ENCODE measurements at regions not wholly inside any gene's neighbourhood (a gene's known extent, or its start where the extent isn't known, plus 50 kb on each side); places are given as distances from the start of the nearest gene placed in this dataset.

GRCh38 chr2:47259829-47260228 is 83.5 kb upstream of the CALM2 start:
- no peak for DNase-seq
- H3K9me3 ChIP-seq: no peaks in the 10 kb centered on the region; the same call in 1 of the 2 replicates
- TF ChIP-seq, protein P1, sequence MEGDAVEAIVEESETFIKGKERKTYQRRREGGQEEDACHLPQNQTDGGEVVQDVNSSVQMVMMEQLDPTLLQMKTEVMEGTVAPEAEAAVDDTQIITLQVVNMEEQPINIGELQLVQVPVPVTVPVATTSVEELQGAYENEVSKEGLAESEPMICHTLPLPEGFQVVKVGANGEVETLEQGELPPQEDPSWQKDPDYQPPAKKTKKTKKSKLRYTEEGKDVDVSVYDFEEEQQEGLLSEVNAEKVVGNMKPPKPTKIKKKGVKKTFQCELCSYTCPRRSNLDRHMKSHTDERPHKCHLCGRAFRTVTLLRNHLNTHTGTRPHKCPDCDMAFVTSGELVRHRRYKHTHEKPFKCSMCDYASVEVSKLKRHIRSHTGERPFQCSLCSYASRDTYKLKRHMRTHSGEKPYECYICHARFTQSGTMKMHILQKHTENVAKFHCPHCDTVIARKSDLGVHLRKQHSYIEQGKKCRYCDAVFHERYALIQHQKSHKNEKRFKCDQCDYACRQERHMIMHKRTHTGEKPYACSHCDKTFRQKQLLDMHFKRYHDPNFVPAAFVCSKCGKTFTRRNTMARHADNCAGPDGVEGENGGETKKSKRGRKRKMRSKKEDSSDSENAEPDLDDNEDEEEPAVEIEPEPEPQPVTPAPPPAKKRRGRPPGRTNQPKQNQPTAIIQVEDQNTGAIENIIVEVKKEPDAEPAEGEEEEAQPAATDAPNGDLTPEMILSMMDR (IDR thresholded peaks at IDR 0.05; ENCODE audit: low read depth, low read length): no peak
- no peaks in the 10 kb centered on the region for H3K36me3 ChIP-seq
- H3K27me3 ChIP-seq: no peaks in the 10 kb centered on the region
- H3K4me3 ChIP-seq (ENCODE audit: low read depth, low read length): no peak overlapping the region
- peaks cover 11% of the 10 kb centered on the region for H3K4me1 ChIP-seq

DNA sequence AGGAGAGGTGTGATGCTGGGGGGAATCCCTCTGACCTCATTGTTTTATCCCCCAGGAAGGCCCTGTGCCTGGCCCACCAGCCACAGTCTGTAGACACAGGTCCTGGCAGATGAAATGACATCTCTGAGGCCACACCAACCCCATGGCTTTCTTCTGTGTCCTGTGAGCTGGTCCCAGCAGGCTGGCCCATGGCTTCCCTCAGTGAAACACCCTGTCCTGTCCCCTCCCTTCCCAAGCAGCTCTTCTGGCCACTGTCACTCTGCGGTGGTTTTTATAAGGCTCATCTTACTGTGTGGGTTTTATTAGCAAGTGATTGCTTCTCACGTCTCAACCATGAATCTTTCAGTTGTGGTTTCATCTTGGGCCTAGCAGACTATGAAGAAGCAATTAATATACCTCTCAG is 81.6 kb upstream of the CALM2 start:
- no peak for DNase-seq
- TF ChIP-seq, protein P1 (IDR thresholded peaks at IDR 0.05; ENCODE audit: low read depth, low read length): no peak
- Histone ChIP-seq H3K27me3 (no peaks in the 10 kb centered on the region), H3K4me1 (peaks cover 6% of the 10 kb centered on the region), H3K4me3 (ENCODE audit: low read depth, low read length) (no peak overlapping the region), H3K36me3 (no peaks in the 10 kb centered on the region), H3K9me3 (no peaks in the 10 kb centered on the region; the same call in 1 of the 2 replicates)

GRCh38 chr2:47256416-47257087 is 80.2 kb upstream of the CALM2 start:
- TF ChIP-seq, protein P1 (IDR thresholded peaks at IDR 0.05; ENCODE audit: low read depth, low read length): no peak
- Histone ChIP-seq H3K36me3 (no peaks in the 10 kb centered on the region), H3K4me3 (ENCODE audit: low read depth, low read length) (no peak overlapping the region), H3K27me3 (no peaks in the 10 kb centered on the region), H3K4me1 (peaks cover 6% of the 10 kb centered on the region), H3K9me3 (no peaks in the 10 kb centered on the region; the same call in 1 of the 2 replicates)
- DNase-seq: no peak

GRCh38 chr2:47255794-47256193 is 79.5 kb upstream of the CALM2 start:
- Histone ChIP-seq H3K36me3 (no peaks in the 10 kb centered on the region), H3K4me3 (ENCODE audit: low read depth, low read length) (no peak overlapping the region), H3K27me3 (no peaks in the 10 kb centered on the region), H3K4me1 (peaks cover 10% of the 10 kb centered on the region), H3K9me3 (no peaks in the 10 kb centered on the region; the same call in 1 of the 2 replicates)
- TF ChIP-seq, protein P1 (IDR thresholded peaks at IDR 0.05; ENCODE audit: low read depth, low read length): no peak
- DNase-seq: no peak

GRCh38 chr2:47254464-47254863 is 78.2 kb upstream of the CALM2 start:
- TF ChIP-seq, protein P1 (IDR thresholded peaks at IDR 0.05; ENCODE audit: low read depth, low read length): no peak
- Histone ChIP-seq H3K4me1 (peaks cover 16% of the 10 kb centered on the region), H3K27me3 (no peaks in the 10 kb centered on the region), H3K9me3 (no peaks in the 10 kb centered on the region; the same call in 1 of the 2 replicates), H3K36me3 (no peaks in the 10 kb centered on the region), H3K4me3 (ENCODE audit: low read depth, low read length) (no peak overlapping the region)
- DNase-seq: no peak

GRCh38 chr2:47253447-47253846 is 77.1 kb upstream of the CALM2 start:
- DNase-seq: no peak
- TF ChIP-seq, protein P1 (IDR thresholded peaks at IDR 0.05; ENCODE audit: low read depth, low read length): no peak
- no peak overlapping the region for H3K4me3 ChIP-seq (ENCODE audit: low read depth, low read length)
- H3K4me1 ChIP-seq: peaks cover 19% of the 10 kb centered on the region
- no peaks in the 10 kb centered on the region for H3K36me3 ChIP-seq
- H3K9me3 ChIP-seq: no peaks in the 10 kb centered on the region; the same call in 1 of the 2 replicates
- no peaks in the 10 kb centered on the region for H3K27me3 ChIP-seq

All from BE2C (cell line).